ENCODE measurements at regions not wholly inside any gene's neighbourhood (a gene's known extent, or its start where the extent isn't known, plus 50 kb on each side); places are given as distances from the start of the nearest gene placed in this dataset.

GRCh38 chr17:51563961-51564360 lies 303.6 kb downstream of the UTP18 start:
- DNase-seq: no peak

GRCh38 chr17:51572115-51572514 lies 311.8 kb downstream of the UTP18 start:
- no peak for DNase-seq

All from fibroblast of upper back skin (primary cell).